IMR-90 (cell line): ENCODE measurements at regions not wholly inside any gene's neighbourhood (a gene's known extent, or its start where the extent isn't known, plus 50 kb on each side); places are given as distances from the start of the nearest gene placed in this dataset.

ENCODE experiments used
- MAZ ChIP-seq: IDR thresholded peaks from 2 replicates; pipeline ENCODE4 v1.6.1; 2012; ENCODE audit warnings: low read depth, mild to moderate bottlenecking, low read length, improper control_type of control experiment, moderate library complexity, borderline replicate concordance
- POLR2A ChIP-seq: IDR thresholded peaks from 2 replicates; pipeline ENCODE4 v1.6.1; 2012; ENCODE audit warnings: mild to moderate bottlenecking, low read depth, low read length
- TF ChIP-seq, protein P1 (sequence below): conservative IDR thresholded peaks from 2 replicates; pipeline ENCODE4 v1.5.1; 2012; ENCODE audit warnings: mild to moderate bottlenecking, low read depth, low read length, improper control_type of control experiment

- TF ChIP-seq POLR2A (no peak), MAZ (no peak)
- TF ChIP-seq, protein P1, sequence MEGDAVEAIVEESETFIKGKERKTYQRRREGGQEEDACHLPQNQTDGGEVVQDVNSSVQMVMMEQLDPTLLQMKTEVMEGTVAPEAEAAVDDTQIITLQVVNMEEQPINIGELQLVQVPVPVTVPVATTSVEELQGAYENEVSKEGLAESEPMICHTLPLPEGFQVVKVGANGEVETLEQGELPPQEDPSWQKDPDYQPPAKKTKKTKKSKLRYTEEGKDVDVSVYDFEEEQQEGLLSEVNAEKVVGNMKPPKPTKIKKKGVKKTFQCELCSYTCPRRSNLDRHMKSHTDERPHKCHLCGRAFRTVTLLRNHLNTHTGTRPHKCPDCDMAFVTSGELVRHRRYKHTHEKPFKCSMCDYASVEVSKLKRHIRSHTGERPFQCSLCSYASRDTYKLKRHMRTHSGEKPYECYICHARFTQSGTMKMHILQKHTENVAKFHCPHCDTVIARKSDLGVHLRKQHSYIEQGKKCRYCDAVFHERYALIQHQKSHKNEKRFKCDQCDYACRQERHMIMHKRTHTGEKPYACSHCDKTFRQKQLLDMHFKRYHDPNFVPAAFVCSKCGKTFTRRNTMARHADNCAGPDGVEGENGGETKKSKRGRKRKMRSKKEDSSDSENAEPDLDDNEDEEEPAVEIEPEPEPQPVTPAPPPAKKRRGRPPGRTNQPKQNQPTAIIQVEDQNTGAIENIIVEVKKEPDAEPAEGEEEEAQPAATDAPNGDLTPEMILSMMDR: no peak
These were observed 254.4 kb downstream of the FAM72C start for GRCh38 chr1:143717434-143717833.
